Gastroesophageal sphincter (tissue), 4 donors: ENCODE measurements at regions not wholly inside any gene's neighbourhood (a gene's known extent, or its start where the extent isn't known, plus 50 kb on each side); places are given as distances from the start of the nearest gene placed in this dataset.

Experiments used
- ATAC-seq: fragments of 150-250 bp; one replicate; pipeline ENCODE4 v1.9.1; 2016; ENCODE audit warnings: mild to moderate bottlenecking, moderate library complexity
- H3K27ac ChIP-seq, 4 donors: fragments of 200-600 bp; sonication (generic) in 3 of 4; 1 replicate in 3 of 4; 2 replicates in 1 of 4; pipeline ENCODE4 v1.5.1; 2016 to 2019
- H3K27me3 ChIP-seq: fragments of 200-600 bp; sonication (generic); one replicate; pipeline ENCODE4 v1.5.1; 2019
- H3K36me3 ChIP-seq, 2 donors: fragments of 200-600 bp; sonication (generic); one replicate each; pipeline ENCODE4 v1.5.1; 2019; ENCODE audit warnings: control low read depth in 1 of 2
- H3K4me1 ChIP-seq, 3 donors: fragments of 200-600 bp; sonication (generic); 1 replicate in 2 of 3; 2 replicates in 1 of 3; pipeline ENCODE4 v1.5.1; 2016 to 2019; ENCODE audit warnings: control low read depth in 2 of 3
- H3K4me3 ChIP-seq, 2 donors: fragments of 200-600 bp; sonication (generic); one replicate each; pipeline ENCODE4 v1.5.1; 2019; ENCODE audit warnings: mild to moderate bottlenecking in 1 of 2, moderate library complexity in 1 of 2
- H3K9me3 ChIP-seq, 3 donors: fragments of 200-600 bp; sonication (generic); one replicate each; pipeline ENCODE4 v1.5.1; 2017 to 2019; ENCODE audit warnings: control low read depth in 2 of 3
- EP300 ChIP-seq: sonication (generic); formaldehyde crosslinking; IDR thresholded peaks from one replicate; pipeline ENCODE4 v1.6.1; 2017; ENCODE audit warnings: antibody characterized with exemption, mild to moderate bottlenecking
- POLR2A ChIP-seq, 2 donors: fragments of 450-650 bp; IDR thresholded peaks; one replicate each; pipeline ENCODE4 v1.6.1; 2017; ENCODE audit warnings: antibody characterized with exemption in 2 of 2, mild to moderate bottlenecking in 2 of 2, moderate library complexity in 1 of 2
- POLR2AphosphoS5 ChIP-seq: sonication (generic); formaldehyde crosslinking; IDR thresholded peaks from one replicate; pipeline ENCODE4 v1.6.1; 2017; ENCODE audit warnings: antibody characterized with exemption
- WGBS, 2 donors: methylation state at CpG; one replicate each; pipeline ENCODE4 v1.1.5; 2018; ENCODE audit warnings: low coverage in 1 of 2; 5-methylcytosine and 5-hydroxymethylcytosine counted together
- TF ChIP-seq, protein P1 (sequence below), 4 experiments: fragments of 200-600 bp in 2 of 4; fragments of 450-650 bp in 2 of 4; sonication (generic) in 1 of 4; IDR thresholded peaks; one replicate each; pipeline ENCODE4 v1.5.1; 2017 to 2019; ENCODE audit warnings: antibody characterized with exemption in 4 of 4, mild to moderate bottlenecking in 2 of 4, moderate library complexity in 2 of 4

DNA sequence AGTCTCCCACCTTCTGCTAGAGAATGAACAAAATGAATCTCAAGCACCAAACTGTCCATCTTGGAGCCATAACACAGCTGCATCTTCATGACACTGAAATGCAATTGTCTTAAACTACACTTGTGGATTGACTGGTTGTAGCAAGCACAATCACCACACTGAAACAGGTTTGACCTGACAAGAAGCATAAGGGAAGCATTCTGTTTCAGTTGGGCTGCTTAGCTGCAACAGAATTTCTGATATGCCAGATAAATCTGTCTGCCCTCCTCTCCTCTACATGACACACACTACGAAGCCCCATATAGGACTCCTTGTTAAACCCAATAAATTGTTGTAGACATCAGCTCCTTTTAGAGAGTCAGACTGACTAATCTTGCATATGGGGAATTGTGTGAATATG, 101.8 kb upstream of the NPY2R start:
- TF ChIP-seq POLR2AphosphoS5, result no peak
- TF ChIP-seq EP300, result no peak
- no peak for TF ChIP-seq POLR2A (IDR thresholded peaks at IDR 0.05)
- TF ChIP-seq, protein P1, sequence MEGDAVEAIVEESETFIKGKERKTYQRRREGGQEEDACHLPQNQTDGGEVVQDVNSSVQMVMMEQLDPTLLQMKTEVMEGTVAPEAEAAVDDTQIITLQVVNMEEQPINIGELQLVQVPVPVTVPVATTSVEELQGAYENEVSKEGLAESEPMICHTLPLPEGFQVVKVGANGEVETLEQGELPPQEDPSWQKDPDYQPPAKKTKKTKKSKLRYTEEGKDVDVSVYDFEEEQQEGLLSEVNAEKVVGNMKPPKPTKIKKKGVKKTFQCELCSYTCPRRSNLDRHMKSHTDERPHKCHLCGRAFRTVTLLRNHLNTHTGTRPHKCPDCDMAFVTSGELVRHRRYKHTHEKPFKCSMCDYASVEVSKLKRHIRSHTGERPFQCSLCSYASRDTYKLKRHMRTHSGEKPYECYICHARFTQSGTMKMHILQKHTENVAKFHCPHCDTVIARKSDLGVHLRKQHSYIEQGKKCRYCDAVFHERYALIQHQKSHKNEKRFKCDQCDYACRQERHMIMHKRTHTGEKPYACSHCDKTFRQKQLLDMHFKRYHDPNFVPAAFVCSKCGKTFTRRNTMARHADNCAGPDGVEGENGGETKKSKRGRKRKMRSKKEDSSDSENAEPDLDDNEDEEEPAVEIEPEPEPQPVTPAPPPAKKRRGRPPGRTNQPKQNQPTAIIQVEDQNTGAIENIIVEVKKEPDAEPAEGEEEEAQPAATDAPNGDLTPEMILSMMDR (IDR thresholded peaks at IDR 0.05), result no peak
- WGBS, 2 donors, result 67% methylated on average over 1 of the region's 1 CpG
- Histone ChIP-seq H3K27me3 (no peaks in the 10 kb centered on the region), H3K4me1 (no peaks in the 10 kb centered on the region), H3K27ac (no peak overlapping the region), H3K36me3 (no peaks in the 10 kb centered on the region), H3K9me3 (no peaks in the 10 kb centered on the region), H3K4me3 (no peak overlapping the region)
- ATAC-seq, result no peak

DNA sequence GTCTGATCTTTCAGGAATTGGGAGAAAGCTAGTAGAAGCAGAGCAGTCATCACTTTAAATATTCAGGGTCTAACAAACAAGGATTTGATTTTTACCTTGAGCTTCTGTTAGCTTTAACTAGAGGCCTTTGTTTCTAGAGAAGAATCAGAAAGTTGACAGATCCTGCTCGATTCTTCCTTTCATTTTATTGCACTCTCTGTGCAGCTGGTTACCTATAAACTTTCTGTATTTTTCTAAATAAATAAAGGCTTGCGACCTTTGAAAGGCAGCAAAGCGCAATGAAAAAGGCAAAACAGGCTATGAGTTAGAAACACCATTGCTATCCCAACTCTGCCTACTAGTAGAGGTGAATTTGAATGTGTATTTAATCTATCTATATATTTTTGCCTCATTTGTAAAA, 101.4 kb upstream of the NPY2R start:
- Histone ChIP-seq H3K9me3 (no peaks in the 10 kb centered on the region), H3K4me1 (no peaks in the 10 kb centered on the region), H3K27me3 (no peaks in the 10 kb centered on the region), H3K27ac (no peak overlapping the region), H3K36me3 (no peaks in the 10 kb centered on the region), H3K4me3 (no peak overlapping the region)
- ATAC-seq, result no peak
- 68 to 83% methylated on average over 3 of the region's 3 CpGs for WGBS, 2 donors
- TF ChIP-seq POLR2AphosphoS5 (no peak), EP300 (no peak), POLR2A (IDR thresholded peaks at IDR 0.05) (no peak)
- TF ChIP-seq, protein P1 (IDR thresholded peaks at IDR 0.05), result no peak

DNA sequence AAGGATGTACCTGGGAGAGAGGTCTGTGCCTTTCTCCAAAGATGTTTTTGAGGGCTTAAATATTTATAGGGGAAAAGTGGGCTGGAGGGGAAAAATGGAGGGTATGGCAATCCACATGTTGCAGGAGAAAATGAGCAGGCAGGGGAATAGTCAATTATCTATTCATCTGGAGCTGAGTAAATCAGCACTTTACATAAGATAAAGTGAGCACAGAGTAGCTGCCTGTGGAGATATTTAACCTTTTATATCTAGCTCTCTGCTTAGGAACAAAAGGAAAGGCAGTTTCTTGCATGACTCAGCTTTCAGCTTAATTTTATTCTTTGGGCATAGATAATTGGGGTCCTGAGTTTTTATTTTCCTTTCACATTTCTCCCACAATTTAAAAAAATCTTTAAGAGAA, 93.6 kb upstream of the NPY2R start:
- ATAC-seq, result no peak
- H3K9me3 ChIP-seq, result no peaks in the 10 kb centered on the region
- no peak overlapping the region for H3K27ac ChIP-seq
- no peak overlapping the region for H3K4me3 ChIP-seq
- no peaks in the 10 kb centered on the region for H3K4me1 ChIP-seq
- TF ChIP-seq POLR2A (IDR thresholded peaks at IDR 0.05), result no peak
- TF ChIP-seq, protein P1 (IDR thresholded peaks at IDR 0.05), result no peak
- no peaks in the 10 kb centered on the region for H3K27me3 ChIP-seq
- no peaks in the 10 kb centered on the region for H3K36me3 ChIP-seq

DNA sequence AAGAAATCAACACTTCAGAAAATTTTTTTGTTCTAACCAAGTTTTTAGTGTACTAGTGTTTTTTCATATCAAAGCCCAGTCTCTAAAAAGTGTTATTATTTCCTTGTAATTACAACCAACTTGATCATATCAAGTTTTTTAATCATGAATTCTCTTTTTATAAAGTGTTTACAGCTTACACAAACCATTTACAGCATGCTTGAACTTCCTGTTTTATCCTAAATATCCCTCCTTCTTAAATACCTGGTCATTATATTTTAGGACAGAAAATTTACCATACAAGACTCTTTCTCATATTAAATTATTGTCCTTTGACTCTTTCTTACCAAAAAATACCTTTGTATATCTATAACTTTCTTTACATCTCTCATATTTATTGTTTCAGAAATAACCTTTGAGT, 89.4 kb upstream of the NPY2R start:
- TF ChIP-seq, protein P1 (IDR thresholded peaks at IDR 0.05), result no peak
- TF ChIP-seq POLR2A (IDR thresholded peaks at IDR 0.05), result no peak
- TF ChIP-seq EP300, result no peak
- TF ChIP-seq POLR2AphosphoS5, result no peak
- H3K4me3 ChIP-seq, result no peak overlapping the region
- no peaks in the 10 kb centered on the region for H3K4me1 ChIP-seq
- no peak overlapping the region for H3K27ac ChIP-seq
- ATAC-seq, result no peak
- no peaks in the 10 kb centered on the region for H3K36me3 ChIP-seq
- no peaks in the 10 kb centered on the region for H3K27me3 ChIP-seq
- H3K9me3 ChIP-seq, result no peaks in the 10 kb centered on the region

DNA sequence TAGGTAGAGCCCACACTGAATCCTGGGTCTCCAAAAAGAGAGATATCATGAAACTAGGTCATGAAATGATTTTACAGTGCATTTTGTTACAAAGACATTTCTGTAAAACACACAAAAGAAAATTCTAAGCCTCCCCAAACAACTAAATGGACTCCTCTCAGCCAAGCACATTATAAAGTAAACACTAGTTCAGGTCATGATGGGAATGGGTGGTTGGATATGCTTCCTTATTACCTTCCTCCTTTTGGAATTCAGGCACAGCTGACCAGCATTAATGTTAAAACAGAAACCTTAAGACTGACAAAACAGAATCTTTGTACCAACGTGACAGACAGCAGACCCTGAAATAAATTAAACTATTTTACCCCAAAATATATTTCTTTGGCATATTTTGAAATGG, 87.9 kb upstream of the NPY2R start:
- no peak for ATAC-seq
- TF ChIP-seq POLR2AphosphoS5 (no peak), EP300 (no peak)
- Histone ChIP-seq H3K36me3 (no peaks in the 10 kb centered on the region), H3K4me3 (no peak overlapping the region), H3K9me3 (no peaks in the 10 kb centered on the region), H3K27me3 (no peaks in the 10 kb centered on the region), H3K27ac (no peak overlapping the region), H3K4me1 (no peaks in the 10 kb centered on the region)
- WGBS, 2 donors, result 50 to 62% methylated on average over 1 of the region's 1 CpG

DNA sequence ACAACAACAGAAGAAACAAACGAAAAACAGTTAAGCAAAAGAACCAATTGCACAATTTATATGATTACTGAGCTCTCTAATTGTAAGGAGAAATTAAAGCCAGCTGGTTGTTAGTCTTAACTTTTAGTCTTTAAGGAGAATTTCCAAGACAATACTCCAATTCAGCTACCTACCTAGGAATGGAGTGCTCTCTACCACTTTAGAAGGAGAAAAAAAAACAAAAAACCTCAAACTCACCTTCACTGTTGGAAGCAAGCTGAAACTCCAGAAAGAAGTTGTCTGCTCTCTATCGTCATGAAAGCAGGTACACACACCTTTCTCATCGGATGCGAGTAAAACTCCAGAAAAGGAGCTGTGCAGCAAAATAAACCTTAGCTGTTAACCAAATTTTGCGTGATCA, 86.1 kb upstream of the NPY2R start:
- 86 to 89% methylated on average over 3 to 4 of the region's 5 CpGs for WGBS, 2 donors
- Histone ChIP-seq H3K4me1 (no peaks in the 10 kb centered on the region), H3K9me3 (no peaks in the 10 kb centered on the region), H3K4me3 (no peak overlapping the region), H3K27ac (no peak overlapping the region), H3K36me3 (no peaks in the 10 kb centered on the region), H3K27me3 (no peaks in the 10 kb centered on the region)
- ATAC-seq, result no peak
- TF ChIP-seq EP300, result no peak
- TF ChIP-seq POLR2A (IDR thresholded peaks at IDR 0.05), result no peak
- TF ChIP-seq POLR2AphosphoS5, result no peak
- TF ChIP-seq, protein P1 (IDR thresholded peaks at IDR 0.05), result no peak
